IPS-15b (cell line): ENCODE measurements at regions not wholly inside any gene's neighbourhood (a gene's known extent, or its start where the extent isn't known, plus 50 kb on each side); places are given as distances from the start of the nearest gene placed in this dataset.
A peak's percentile ranks its signal among the peaks of the same experiment; 100 is the strongest.

Experiments
- H3K27me3 ChIP-seq: one replicate; pipeline ENCODE4 v1.6.1; 2013; ENCODE audit warnings: low read length; ENCODE audit not compliant: control insufficient read depth, insufficient read depth
- H3K36me3 ChIP-seq: one replicate; pipeline ENCODE4 v1.6.1; 2013; ENCODE audit warnings: low read length; ENCODE audit not compliant: control insufficient read depth, insufficient read depth
- H3K4me1 ChIP-seq: one replicate; pipeline ENCODE4 v1.6.1; 2013; ENCODE audit warnings: mild to moderate bottlenecking, low read length; ENCODE audit not compliant: control insufficient read depth, insufficient read depth
- H3K4me3 ChIP-seq: one replicate; pipeline ENCODE4 v1.5.1; 2013; ENCODE audit warnings: low read depth, low read length
- H3K9ac ChIP-seq: one replicate; pipeline ENCODE4 v1.6.1; 2013; ENCODE audit warnings: low read depth, mild to moderate bottlenecking, low read length
- H3K9me3 ChIP-seq: one replicate; pipeline ENCODE4 v1.6.1; 2013; ENCODE audit warnings: mild to moderate bottlenecking, low read length; ENCODE audit not compliant: control insufficient read depth, insufficient read depth

DNA sequence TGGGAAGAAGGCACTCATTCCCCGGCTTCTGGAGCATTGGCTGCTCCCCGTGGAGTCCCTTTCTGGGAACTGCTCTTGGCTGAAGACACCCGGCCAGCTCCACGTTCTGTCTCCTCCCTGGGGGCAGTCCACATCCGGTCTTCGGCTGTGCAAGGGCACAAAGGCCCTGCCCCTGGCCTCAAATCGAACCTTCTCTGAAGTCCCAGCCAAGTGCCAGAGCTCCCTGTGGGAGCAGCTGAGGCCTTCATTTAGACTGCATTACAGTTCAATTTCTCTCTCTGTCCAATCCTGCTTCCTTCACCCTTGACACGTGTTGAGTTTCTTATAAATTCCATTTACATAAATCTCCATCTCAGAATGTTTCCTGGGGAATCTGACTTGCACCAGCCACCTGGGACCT lies 132.9 kb upstream of the POU3F1 start:
- no peaks in the 10 kb centered on the region for H3K36me3 ChIP-seq

DNA sequence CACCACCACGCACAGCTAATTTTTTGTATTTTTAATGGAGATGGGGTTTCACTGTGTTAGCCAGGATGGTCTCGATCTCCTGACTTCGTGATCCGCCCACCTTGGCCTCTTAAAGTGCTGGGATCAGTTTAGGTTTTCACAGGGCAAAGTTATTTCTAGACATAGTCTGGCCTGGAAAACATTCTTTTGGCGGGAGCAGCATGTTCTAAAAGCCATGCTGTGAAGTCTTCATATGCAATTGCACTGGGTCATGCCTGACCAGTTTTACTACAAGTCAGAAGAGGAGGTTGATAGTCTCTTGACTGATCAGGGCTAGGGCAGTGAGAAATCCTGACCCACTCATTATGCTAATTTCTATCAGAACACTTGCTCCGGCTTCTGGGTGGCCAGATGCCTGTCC lies 131.6 kb upstream of the POU3F1 start:
- no peak overlapping the region for H3K9ac ChIP-seq
- no peaks in the 10 kb centered on the region for H3K36me3 ChIP-seq
- H3K4me1 ChIP-seq: peaks cover 7% of the 10 kb centered on the region
- H3K27me3 ChIP-seq: no peaks in the 10 kb centered on the region
- H3K9me3 ChIP-seq: no peaks in the 10 kb centered on the region
- no peak overlapping the region for H3K4me3 ChIP-seq

More for the DNA sequence above, 132.9 kb upstream of the POU3F1 start:
- no peaks in the 10 kb centered on the region for H3K27me3 ChIP-seq
- no peaks in the 10 kb centered on the region for H3K9me3 ChIP-seq
- H3K4me3 ChIP-seq: no peak overlapping the region
- peaks cover 10% of the 10 kb centered on the region for H3K4me1 ChIP-seq
- no peak overlapping the region for H3K9ac ChIP-seq

DNA sequence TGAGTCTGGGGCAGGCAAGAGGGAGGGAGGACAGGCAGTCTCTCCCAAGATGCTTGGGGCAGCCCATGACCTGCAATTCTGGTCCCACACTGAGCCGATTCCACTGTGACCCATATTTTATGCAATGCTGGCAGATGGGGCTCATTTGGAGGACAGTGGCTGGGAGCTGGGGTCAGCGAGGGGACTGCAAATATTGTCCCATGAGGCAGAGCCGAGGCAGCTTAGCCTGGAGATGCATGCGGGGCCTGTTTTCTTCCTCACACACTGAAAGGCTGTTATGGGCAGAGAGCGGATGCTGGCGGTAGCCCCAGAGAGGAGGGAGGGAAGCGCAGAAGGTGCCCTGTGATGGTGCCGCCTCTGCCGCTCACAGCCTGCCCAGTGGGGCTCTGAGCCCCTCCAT lies 128.5 kb upstream of the POU3F1 start:
- Histone ChIP-seq H3K36me3 (no peaks in the 10 kb centered on the region), H3K9me3 (no peaks in the 10 kb centered on the region), H3K4me1 (no peaks in the 10 kb centered on the region), H3K27me3 (no peaks in the 10 kb centered on the region), H3K4me3 (no peak overlapping the region), H3K9ac (no peak overlapping the region)

- no peaks in the 10 kb centered on the region for H3K27me3 ChIP-seq
- no peaks in the 10 kb centered on the region for H3K4me1 ChIP-seq
- H3K9ac ChIP-seq: no peak overlapping the region
- no peak overlapping the region for H3K4me3 ChIP-seq
- no peaks in the 10 kb centered on the region for H3K9me3 ChIP-seq
- H3K36me3 ChIP-seq: no peaks in the 10 kb centered on the region
These were observed 127.3 kb upstream of the POU3F1 start for GRCh38 chr1:38173848-38174247.

GRCh38 chr1:38173157-38173831 lies 126.7 kb upstream of the POU3F1 start:
- H3K9me3 ChIP-seq: no peaks in the 10 kb centered on the region
- H3K36me3 ChIP-seq: no peaks in the 10 kb centered on the region
- H3K4me3 ChIP-seq: no peak overlapping the region
- no peak overlapping the region for H3K9ac ChIP-seq
- H3K27me3 ChIP-seq: no peaks in the 10 kb centered on the region
- no peaks in the 10 kb centered on the region for H3K4me1 ChIP-seq

DNA sequence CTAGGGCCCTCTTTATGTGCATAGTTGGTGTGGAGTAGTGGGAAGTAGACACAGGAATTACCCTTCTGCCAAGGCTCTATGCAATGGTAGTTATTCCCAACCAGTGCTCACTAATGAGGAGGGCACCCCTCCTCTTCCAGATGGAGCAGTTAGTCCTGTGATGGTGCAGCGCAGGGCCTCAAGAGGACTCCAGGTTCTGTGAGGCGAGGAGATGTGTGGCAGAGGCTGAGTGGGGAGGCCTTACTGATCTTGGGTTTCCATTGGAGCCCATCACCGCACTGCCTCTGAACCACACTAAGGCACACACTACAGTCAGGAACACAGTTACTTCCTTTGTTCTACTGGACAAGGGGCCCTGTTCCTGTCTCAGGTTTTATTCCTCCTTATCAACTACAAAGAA lies 122.5 kb upstream of the POU3F1 start:
- Histone ChIP-seq H3K27me3 (no peaks in the 10 kb centered on the region), H3K4me3 (no peak overlapping the region), H3K4me1 (no peaks in the 10 kb centered on the region), H3K36me3 (no peaks in the 10 kb centered on the region), H3K9me3 (no peaks in the 10 kb centered on the region), H3K9ac (no peak overlapping the region)

DNA sequence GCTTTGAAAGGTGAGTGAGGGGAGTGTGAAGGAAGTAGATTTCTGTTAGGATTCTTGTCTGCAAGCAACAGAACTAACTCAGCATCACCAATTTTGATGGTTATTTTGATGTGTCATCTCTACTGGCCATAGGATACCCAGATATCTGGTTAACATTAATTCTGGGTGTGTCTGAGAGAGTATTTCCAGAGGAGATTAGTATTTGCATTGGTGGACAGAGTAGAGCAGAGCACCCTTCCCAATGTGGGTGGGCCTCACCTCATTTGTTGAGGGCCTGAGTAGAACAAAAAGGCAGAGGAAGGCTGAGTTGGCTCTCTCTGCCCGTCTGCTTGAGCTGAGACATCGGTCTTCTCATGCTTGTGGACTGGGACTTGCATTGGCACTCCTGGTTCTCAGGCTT lies 121.8 kb upstream of the POU3F1 start:
- Histone ChIP-seq H3K9me3 (no peaks in the 10 kb centered on the region), H3K4me1 (no peaks in the 10 kb centered on the region), H3K27me3 (no peaks in the 10 kb centered on the region), H3K9ac (no peak overlapping the region), H3K36me3 (no peaks in the 10 kb centered on the region), H3K4me3 (no peak overlapping the region)

DNA sequence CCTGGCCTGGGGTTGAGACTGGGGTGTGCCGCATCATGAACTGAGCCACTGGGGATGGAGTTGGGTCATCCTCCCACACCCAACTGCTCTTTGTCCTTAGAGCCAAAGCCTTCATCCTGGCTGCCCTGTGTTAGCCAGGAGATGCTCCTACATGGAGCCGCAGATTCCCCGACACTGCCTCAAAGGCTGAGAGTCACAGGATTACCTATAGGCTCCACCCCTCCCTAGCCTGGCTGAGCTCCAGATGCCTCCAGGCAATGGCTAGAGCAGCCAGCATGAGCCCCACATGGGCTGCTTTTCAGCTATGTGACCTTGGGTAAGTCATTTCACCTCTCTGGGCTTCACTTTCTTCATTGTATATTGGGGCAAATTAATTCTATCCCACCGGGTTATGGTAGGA lies 119.9 kb upstream of the POU3F1 start:
- H3K36me3 ChIP-seq: no peaks in the 10 kb centered on the region
- no peaks in the 10 kb centered on the region for H3K9me3 ChIP-seq
- no peaks in the 10 kb centered on the region for H3K27me3 ChIP-seq
- no peak overlapping the region for H3K9ac ChIP-seq
- H3K4me1 ChIP-seq: no peaks in the 10 kb centered on the region
- no peak overlapping the region for H3K4me3 ChIP-seq

GRCh38 chr1:38153778-38154470 lies 107.3 kb upstream of the POU3F1 start:
- Histone ChIP-seq H3K9ac (no peak overlapping the region), H3K4me1 (peaks cover 18% of the 10 kb centered on the region), H3K9me3 (no peaks in the 10 kb centered on the region), H3K4me3 (peak overlapping the region; percentile 1), H3K36me3 (no peaks in the 10 kb centered on the region), H3K27me3 (peaks cover 25% of the 10 kb centered on the region)

GRCh38 chr1:38153066-38153777 lies 106.6 kb upstream of the POU3F1 start:
- H3K4me1 ChIP-seq: peaks cover 18% of the 10 kb centered on the region
- H3K36me3 ChIP-seq: no peaks in the 10 kb centered on the region
- peak overlapping the region; percentile 1 for H3K4me3 ChIP-seq
- H3K27me3 ChIP-seq: peaks cover 25% of the 10 kb centered on the region
- no peaks in the 10 kb centered on the region for H3K9me3 ChIP-seq
- no peak overlapping the region for H3K9ac ChIP-seq

GRCh38 chr1:38152351-38153065 lies 105.9 kb upstream of the POU3F1 start:
- Histone ChIP-seq H3K36me3 (no peaks in the 10 kb centered on the region), H3K9me3 (no peaks in the 10 kb centered on the region), H3K27me3 (peaks cover 25% of the 10 kb centered on the region), H3K4me3 (no peak overlapping the region), H3K9ac (no peak overlapping the region), H3K4me1 (peaks cover 18% of the 10 kb centered on the region)
